ENCODE measurements at regions not wholly inside any gene's neighbourhood (a gene's known extent, or its start where the extent isn't known, plus 50 kb on each side); places are given as distances from the start of the nearest gene placed in this dataset.

GRCh38 chr20:60148885-60149284 is 190.7 kb downstream of the CDH26 start:
- TF ChIP-seq POU5F1 (IDR thresholded peaks at IDR 0.05; ENCODE audit: low read depth, low read length) (no peak), EP300 (IDR thresholded peaks at IDR 0.05; ENCODE audit: borderline replicate concordance in 1 of 2, low read depth in 2 of 2, low read length in 2 of 2) (no peak), CEBPB (IDR thresholded peaks at IDR 0.05; ENCODE audit: low read depth, low read length) (no peak), RAD21 (IDR thresholded peaks at IDR 0.05 in 1 of 2, conservative IDR thresholded peaks at IDR 0.05 in 1 of 2; ENCODE audit: low read depth in 2 of 2, low read length in 2 of 2) (no peak), SUZ12 (IDR thresholded peaks at IDR 0.05; ENCODE audit: low read length) (no peak), CTCF (IDR thresholded peaks at IDR 0.05; ENCODE audit: control extremely low read depth in 1 of 3, insufficient read depth in 1 of 3, low read depth in 1 of 3, low read length in 3 of 3) (no peak), TCF12 (IDR thresholded peaks at IDR 0.05; ENCODE audit: low read depth, low read length) (no peak)
- TF ChIP-seq, protein P1, sequence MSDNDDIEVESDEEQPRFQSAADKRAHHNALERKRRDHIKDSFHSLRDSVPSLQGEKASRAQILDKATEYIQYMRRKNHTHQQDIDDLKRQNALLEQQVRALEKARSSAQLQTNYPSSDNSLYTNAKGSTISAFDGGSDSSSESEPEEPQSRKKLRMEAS (IDR thresholded peaks at IDR 0.05), result no peak
- TF ChIP-seq, protein P2, sequence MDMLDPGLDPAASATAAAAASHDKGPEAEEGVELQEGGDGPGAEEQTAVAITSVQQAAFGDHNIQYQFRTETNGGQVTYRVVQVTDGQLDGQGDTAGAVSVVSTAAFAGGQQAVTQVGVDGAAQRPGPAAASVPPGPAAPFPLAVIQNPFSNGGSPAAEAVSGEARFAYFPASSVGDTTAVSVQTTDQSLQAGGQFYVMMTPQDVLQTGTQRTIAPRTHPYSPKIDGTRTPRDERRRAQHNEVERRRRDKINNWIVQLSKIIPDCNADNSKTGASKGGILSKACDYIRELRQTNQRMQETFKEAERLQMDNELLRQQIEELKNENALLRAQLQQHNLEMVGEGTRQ (IDR thresholded peaks at IDR 0.05; ENCODE audit: low read length), result no peak

Measured in H1 (cell line).